HS-27A (cell line): ENCODE measurements at regions not wholly inside any gene's neighbourhood (a gene's known extent, or its start where the extent isn't known, plus 50 kb on each side); places are given as distances from the start of the nearest gene placed in this dataset.
"Not testable (repeated sequence)": the region's sequence is repeated elsewhere in the genome, so short reads cannot be mapped to it uniquely, and the experiment has no call there.

Source experiments
- DNase-seq: peaks from one replicate; pipeline ENCODE4 v3.0.0-alpha.2; 2012; ENCODE audit warnings: low read depth, missing footprints

DNA sequence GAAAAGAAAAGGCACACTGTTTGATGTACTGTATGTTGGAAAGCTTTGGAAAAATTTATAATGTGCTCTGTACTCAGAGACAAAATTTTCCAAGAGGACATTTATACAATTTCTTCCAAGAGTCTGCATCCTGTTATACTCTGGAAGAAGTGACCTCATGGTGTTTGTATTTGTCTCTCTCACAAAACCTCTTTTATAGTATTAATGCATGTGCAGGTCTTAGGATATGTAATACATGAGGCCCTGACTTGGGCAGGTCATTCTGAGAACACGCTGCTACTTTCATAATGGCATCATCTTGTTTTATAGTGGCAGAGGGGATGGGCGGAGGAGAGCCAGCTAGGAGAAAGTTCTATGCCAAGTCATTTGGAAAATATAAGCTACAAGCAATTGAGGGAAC lies 72.0 kb upstream of the P3H2 start:
- no peak for DNase-seq

DNA sequence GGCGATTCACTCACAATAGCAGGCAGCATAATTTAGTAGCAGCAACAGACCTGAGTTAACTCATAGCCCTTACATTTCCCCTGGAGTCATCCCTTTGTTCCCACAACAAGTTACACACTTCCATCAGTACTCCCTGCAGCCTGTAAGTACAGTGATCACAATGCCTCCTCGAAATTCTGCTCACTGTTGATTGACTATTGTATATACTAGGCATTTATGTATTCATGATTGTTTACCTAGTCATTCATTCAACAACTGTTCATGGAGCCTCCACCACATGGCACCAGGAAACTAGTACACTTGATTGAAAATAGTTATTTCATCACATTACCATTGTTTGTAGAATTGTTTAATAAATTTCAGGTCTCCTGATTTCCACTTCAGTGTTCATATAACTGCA lies 71.4 kb upstream of the P3H2 start:
- no peak for DNase-seq

DNA sequence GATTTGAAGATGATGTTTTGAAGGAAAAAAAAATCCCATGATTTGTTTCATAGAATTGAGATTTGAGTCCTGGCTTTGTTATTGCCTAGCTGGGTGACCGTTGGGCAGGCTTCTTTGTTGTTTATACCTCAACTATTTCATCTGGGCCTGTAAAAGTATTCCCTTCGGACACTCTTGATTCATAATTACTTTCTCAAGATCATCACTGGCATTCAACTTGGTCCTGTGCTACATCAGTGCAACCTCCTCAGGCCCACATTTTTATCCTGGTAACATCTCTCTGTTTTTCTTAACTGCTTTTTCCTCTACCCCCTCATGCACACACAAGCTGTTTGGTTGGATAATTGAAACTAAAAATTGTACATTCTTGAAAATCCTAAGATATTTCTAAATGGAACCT lies 67.5 kb upstream of the P3H2 start:
- DNase-seq, result no peak

DNA sequence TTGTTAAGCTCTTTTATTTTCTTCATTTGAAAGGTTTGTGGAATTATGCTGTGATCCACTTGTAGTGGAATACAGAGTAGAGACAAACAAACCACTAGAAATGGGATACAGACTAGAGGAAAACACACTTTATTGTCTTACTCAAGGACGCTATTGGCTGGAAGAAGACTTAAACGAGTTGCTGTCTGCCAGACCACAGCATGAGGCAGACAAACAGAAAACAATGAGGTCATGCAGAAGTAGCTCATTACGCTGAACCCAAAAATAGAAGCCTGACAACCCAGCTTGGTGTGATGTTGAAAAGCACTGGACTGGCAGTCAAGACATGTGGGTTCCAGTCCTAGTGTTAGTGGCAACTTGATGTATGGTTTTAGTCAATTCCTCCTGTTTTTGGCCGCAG lies 62.4 kb upstream of the P3H2 start:
- DNase-seq, result no peak

DNA sequence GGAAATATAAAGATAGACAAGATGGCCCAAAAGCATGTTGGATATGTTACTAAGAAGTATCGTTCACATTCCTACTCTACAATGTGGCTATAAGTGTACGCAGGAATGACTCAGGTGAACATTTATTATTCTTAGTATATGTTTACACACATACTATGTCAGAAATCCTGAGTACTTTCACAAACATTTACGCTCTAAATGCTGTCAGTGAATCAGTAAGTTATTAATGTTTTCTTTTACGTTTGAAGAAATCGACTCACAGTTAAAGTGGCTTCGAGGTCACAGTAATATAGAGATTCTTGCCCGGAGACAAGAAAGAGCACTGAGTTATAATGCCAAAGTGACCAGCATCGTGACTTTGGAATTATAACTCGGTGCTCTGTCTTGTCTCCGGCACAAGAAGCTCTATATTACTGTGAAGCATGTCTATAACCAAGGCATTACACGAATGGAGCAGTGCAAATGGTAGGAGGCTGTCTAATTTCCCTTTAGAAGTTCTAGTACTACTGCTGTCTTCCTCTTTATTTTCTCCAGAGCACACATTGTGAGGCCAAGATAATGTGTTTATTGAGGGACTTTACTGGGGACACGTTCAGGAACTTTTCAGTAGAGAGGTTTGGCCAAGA lies 61.8 kb upstream of the P3H2 start:
- no peak for DNase-seq

DNA sequence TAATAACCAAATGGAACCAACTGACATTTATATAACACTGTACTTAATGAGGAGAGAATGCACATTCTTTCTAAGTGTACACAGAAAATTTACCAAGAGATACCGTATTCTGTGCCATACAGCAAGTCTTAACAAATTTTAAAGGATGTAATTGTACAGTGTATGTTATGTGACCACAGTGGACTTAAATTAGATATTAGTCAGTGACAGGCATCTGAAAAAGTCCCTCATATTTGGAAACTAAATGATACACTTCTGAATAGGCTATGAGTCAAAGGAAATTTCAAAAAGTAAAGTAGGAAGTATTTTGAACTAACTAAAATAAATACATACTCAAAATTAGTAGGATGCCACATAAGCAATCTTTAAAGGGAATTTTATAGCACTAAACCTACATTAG lies 59.6 kb upstream of the P3H2 start:
- DNase-seq, result no peak

DNA sequence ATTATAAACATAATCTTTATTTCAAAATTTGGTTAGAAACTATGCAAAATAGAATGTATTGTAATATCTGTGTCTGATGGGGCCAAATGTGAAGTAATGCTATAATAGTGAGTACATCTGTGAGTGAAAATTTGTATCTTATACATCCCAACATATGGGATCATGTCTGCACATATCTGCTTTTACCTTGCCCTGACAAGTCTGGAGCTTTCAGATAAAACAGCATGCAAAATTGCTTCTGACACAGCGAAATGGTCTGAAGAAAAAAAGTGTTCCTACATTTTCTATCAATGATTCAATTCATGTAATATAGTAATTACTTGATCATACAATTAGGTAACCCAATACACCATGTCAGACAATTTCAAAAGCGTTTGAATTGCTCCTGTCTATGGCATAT lies 58.1 kb upstream of the P3H2 start:
- no peak for DNase-seq

DNA sequence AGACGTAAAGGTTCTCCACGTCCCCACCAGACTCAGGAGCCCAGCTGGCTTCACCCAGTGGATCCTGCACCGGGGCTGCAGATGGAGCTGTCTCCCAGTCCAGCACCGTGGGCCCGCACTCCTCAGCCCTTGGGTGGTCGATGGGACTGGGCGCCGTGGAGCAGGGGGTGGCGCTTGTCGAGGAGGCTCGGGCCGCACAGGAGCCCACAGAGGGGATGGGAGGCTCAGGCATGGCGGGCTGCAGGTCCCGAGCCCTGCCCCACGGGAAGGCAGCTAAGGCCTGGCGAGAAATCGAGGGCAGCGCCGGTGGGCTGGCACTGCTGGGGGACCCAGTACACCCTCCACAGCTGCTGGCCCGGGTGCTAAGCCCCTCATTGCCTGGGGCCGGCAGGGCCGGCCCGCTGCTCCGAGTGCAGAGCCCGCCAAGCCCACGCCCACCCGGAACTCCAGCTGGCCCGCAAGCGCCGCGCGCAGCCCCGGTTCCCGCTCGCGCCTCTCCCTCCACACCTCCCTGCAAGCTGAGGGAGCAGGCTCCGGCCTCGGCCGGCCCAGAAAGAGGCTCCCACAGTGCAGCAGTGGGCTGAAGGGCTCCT lies 56.3 kb upstream of the P3H2 start:
- not testable (repeated sequence) for DNase-seq

DNA sequence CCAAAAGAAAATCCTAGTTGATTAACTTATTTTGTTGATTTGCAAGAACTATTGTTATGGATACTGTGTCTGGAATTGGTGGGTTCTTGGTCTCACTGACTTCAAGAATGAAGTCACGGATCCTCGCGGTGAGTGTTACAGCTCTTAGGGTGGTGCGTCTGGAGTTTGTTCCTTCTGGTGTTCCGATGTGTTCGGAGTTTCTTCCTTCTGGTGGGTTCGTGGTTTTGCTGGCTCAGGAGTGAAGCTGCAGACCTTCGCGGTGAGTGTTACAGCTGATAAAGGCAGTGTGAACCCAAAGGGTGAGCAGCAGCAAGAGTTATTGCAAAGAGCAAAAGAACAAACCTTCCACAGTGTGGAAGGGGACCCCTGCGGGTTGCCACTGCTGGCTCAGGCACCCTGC lies 55.4 kb upstream of the P3H2 start:
- not testable (repeated sequence) for DNase-seq

DNA sequence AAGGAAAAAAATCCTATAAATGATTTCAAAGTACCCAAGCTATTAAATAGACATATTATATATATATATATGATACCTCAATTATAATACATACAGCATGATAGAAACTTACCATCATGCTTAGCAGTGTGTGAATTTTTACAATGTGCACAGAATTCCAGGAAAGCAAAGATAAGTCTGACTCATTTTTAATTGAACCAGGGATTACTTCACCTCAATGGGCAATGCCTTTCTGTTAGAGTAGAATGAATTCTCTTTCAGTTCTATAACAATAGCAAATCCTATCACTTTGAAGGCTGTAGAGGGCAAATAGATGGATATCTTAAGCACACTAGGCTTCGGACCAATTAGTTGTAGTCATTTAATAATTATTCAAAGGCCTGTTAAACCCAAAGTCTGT lies 54.8 kb upstream of the P3H2 start:
- no peak for DNase-seq

DNA sequence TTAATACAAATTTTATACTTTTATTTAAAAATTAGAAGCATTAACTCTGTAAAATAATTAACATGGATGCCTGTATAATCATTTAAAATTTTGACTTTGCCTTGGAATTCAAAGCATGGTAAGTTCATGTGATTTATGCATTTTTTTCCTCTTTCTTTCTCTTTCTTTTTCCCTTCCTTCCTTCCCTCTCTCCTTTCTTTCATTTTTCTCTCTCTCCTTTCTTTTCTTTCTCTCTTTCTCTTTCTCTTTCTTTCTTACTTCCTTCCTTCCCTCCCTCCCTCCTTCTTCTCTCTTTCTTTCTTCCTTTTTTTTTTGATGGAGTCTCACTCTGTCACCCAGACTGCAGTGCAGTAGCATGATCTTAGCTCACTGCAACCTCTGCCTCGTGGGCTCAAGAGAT lies 53.8 kb upstream of the P3H2 start:
- no peak for DNase-seq

DNA sequence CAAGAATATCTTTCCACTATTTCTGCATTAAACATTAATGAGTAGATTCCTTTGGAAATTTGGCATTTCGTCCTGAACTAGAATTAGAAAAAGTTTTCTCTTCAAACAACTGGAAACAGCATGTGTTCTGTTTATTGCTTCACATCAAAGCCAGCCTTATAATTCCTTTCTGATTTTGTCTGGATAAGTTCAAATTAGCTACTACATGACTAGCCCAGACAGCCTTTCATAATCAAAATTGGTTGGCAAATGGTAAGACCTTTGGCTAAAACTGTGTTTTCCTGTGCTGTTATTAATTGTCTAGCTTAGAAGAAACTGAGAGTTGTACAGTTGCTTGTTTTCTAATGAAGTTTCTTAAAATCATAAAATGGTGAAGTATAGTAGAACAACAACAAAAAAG lies 52.7 kb upstream of the P3H2 start:
- DNase-seq, result no peak

DNA sequence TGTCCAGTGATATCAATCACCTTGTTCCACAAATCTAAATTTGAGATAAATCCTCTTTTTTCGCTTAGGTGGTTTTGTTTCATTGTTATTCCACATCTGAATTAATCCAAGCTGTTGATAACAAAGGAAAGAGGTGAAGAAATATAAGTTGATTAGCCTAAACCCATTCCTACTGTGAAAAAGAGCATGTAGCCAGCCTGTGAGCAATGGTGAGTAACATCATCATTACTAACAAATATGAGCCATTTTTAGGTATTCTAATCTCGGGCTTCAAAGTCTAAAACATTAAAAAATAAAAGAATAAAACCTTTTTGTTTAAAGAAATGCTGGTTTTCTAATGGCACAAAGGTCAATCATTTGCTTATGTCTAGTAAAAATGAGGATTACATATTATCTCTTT lies 52.1 kb upstream of the P3H2 start:
- no peak for DNase-seq
